ENCODE measurements at regions not wholly inside any gene's neighbourhood (a gene's known extent, or its start where the extent isn't known, plus 50 kb on each side); places are given as distances from the start of the nearest gene placed in this dataset.

DNA sequence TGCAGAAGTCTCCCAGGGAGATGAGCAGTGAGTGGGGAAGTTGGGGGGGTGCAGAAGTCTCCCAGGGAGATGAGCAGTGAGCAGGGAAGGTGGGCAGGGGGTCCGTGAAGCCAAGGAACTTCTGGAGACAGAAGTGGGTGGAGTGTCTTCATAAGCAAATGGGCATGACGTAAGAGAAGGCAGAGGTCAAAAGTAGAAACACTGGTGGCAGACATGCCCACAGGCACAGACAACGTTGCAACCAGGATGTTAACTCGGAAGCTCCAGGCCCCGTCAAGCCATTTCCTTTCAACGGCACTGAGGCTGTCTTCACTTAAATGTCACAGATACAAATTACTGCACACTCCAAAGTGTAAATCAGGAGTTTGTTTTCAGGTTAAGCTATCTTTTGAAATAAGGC lies 186.1 kb downstream of the SHANK2 start:
- Histone ChIP-seq H3K9me3 (replicated peaks; ENCODE audit: control insufficient read depth, insufficient read depth, low read depth, low read length) (no peaks in the 10 kb centered on the region), H3K9ac (ENCODE audit: insufficient read depth in 1 of 2, low read depth in 2 of 2, low read length in 2 of 2) (no peak overlapping the region), H3K36me3 (ENCODE audit: control insufficient read depth, insufficient read depth, low read length) (no peaks in the 10 kb centered on the region), H3K4me3 (no peak overlapping the region), H3K9me1 (ENCODE audit: control insufficient read depth, insufficient read depth, low read length) (no peaks in the 10 kb centered on the region), H3K27me3 (ENCODE audit: control insufficient read depth in 2 of 2, insufficient read depth in 2 of 2, low read length in 2 of 2) (peaks cover 0 to 21% of the 10 kb centered on the region in 2 experiments; a peak in 2 of 5 replicates), H4K20me1 (replicated peaks; ENCODE audit: control insufficient read depth, insufficient read depth, low read length) (no peaks in the 10 kb centered on the region), H2AFZ (ENCODE audit: low read depth, low read length) (no peak overlapping the region), H3K4me2 (ENCODE audit: insufficient read depth, low read length) (no peak overlapping the region), H3K79me2 (ENCODE audit: control insufficient read depth, insufficient read depth, low read length) (no peaks in the 10 kb centered on the region), H3K4me1 (replicated peaks in 1 of 2; ENCODE audit: control insufficient read depth in 2 of 2, insufficient read depth in 2 of 2, low read length in 2 of 2) (no peaks in the 10 kb centered on the region), H3K27ac (ENCODE audit: extremely low read depth, low read depth, low read length) (no peak overlapping the region)
- ATAC-seq: no peak
- CTCF ChIA-PET (ENCODE audit: low intra/inter-chr PET ratio): no interaction called here
- no peak for TF ChIP-seq ZNF507 (tag; conservative IDR thresholded peaks at IDR 0.05)
- no peak for TF ChIP-seq PCBP1 (IDR thresholded peaks at IDR 0.05; ENCODE audit: low read depth, low read length, poor library complexity, severe bottlenecking)
- no peak for TF ChIP-seq MTA3 (IDR thresholded peaks at IDR 0.05; ENCODE audit: borderline replicate concordance)
- no peak for TF ChIP-seq CBFA2T2 (conservative IDR thresholded peaks at IDR 0.05)
- TF ChIP-seq, protein P1, sequence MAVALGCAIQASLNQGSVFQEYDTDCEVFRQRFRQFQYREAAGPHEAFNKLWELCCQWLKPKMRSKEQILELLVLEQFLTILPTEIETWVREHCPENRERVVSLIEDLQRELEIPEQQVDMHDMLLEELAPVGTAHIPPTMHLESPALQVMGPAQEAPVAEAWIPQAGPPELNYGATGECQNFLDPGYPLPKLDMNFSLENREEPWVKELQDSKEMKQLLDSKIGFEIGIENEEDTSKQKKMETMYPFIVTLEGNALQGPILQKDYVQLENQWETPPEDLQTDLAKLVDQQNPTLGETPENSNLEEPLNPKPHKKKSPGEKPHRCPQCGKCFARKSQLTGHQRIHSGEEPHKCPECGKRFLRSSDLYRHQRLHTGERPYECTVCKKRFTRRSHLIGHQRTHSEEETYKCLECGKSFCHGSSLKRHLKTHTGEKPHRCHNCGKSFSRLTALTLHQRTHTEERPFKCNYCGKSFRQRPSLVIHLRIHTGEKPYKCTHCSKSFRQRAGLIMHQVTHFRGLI (CRISPR knock-in tag; IDR thresholded peaks at IDR 0.05): no peak
- TF ChIP-seq NCOA2 (IDR thresholded peaks at IDR 0.05; ENCODE audit: partially characterized antibody in 2 of 2): no peak
- TF ChIP-seq, protein P2, sequence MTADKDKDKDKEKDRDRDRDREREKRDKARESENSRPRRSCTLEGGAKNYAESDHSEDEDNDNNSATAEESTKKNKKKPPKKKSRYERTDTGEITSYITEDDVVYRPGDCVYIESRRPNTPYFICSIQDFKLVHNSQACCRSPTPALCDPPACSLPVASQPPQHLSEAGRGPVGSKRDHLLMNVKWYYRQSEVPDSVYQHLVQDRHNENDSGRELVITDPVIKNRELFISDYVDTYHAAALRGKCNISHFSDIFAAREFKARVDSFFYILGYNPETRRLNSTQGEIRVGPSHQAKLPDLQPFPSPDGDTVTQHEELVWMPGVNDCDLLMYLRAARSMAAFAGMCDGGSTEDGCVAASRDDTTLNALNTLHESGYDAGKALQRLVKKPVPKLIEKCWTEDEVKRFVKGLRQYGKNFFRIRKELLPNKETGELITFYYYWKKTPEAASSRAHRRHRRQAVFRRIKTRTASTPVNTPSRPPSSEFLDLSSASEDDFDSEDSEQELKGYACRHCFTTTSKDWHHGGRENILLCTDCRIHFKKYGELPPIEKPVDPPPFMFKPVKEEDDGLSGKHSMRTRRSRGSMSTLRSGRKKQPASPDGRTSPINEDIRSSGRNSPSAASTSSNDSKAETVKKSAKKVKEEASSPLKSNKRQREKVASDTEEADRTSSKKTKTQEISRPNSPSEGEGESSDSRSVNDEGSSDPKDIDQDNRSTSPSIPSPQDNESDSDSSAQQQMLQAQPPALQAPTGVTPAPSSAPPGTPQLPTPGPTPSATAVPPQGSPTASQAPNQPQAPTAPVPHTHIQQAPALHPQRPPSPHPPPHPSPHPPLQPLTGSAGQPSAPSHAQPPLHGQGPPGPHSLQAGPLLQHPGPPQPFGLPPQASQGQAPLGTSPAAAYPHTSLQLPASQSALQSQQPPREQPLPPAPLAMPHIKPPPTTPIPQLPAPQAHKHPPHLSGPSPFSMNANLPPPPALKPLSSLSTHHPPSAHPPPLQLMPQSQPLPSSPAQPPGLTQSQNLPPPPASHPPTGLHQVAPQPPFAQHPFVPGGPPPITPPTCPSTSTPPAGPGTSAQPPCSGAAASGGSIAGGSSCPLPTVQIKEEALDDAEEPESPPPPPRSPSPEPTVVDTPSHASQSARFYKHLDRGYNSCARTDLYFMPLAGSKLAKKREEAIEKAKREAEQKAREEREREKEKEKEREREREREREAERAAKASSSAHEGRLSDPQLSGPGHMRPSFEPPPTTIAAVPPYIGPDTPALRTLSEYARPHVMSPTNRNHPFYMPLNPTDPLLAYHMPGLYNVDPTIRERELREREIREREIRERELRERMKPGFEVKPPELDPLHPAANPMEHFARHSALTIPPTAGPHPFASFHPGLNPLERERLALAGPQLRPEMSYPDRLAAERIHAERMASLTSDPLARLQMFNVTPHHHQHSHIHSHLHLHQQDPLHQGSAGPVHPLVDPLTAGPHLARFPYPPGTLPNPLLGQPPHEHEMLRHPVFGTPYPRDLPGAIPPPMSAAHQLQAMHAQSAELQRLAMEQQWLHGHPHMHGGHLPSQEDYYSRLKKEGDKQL (CRISPR knock-in tag; IDR thresholded peaks at IDR 0.05; ENCODE audit: borderline replicate concordance): no peak
- no peak for TF ChIP-seq SAFB (IDR thresholded peaks at IDR 0.05; ENCODE audit: borderline replicate concordance, low read depth, low read length)
- no peak for TF ChIP-seq HLTF (IDR thresholded peaks at IDR 0.05)
- TF ChIP-seq DIDO1 (tag; IDR thresholded peaks at IDR 0.05; ENCODE audit: low read depth): no peak
- TF ChIP-seq PRMT5 (CRISPR knock-in tag; IDR thresholded peaks at IDR 0.05): no peak
- no peak for TF ChIP-seq HDAC6 (IDR thresholded peaks at IDR 0.05; ENCODE audit: low read depth, low read length)
- TF ChIP-seq FIP1L1 (IDR thresholded peaks at IDR 0.05; ENCODE audit: low read depth, low read length, poor library complexity, severe bottlenecking): no peak
- no peak for FAIRE-seq
- DNase-seq (ENCODE audit: extremely low read depth in 1 of 4, low spot score in 3 of 4): no peak
- in situ Hi-C loops (cut with MboI) (loop anchor here (25.0 kb wide), 2 partner anchors 254 to 554 kb away; no protein-coding TSS in a partner anchor), intact Hi-C loops (cut with micrococcal nuclease) (no loop called here)
- POLR2A ChIA-PET: no interaction called here
- under 1% methylated on average over 6 of the region's 6 CpGs for WGBS (ENCODE audit: insufficient coverage, low coverage, missing lambda C conversion rate)
- no TSS peak for BruUV-seq (replicated peaks)
